Putamen (tissue), 1 donor: ENCODE measurements at regions not wholly inside any gene's neighbourhood (a gene's known extent, or its start where the extent isn't known, plus 50 kb on each side); places are given as distances from the start of the nearest gene placed in this dataset.

Experiments used
- DNase-seq: peaks from one replicate; pipeline ENCODE4 v3.0.0-alpha.2; 2016; ENCODE audit warnings: low spot score

- no peak for DNase-seq
Measured at GRCh38 chr2:146496248-146496647, 1348.6 kb upstream of the ACVR2A start.

GRCh38 chr2:146489386-146489785 lies 1355.4 kb upstream of the ACVR2A start:
- no peak for DNase-seq

GRCh38 chr2:146481629-146482028 lies 1363.2 kb upstream of the ACVR2A start:
- DNase-seq: no peak

- DNase-seq: no peak
Measured at GRCh38 chr2:146477383-146477782, 1367.4 kb upstream of the ACVR2A start.

GRCh38 chr2:146468578-146468977 lies 1376.3 kb upstream of the ACVR2A start:
- DNase-seq: no peak

GRCh38 chr2:146467425-146467824 lies 1377.4 kb upstream of the ACVR2A start:
- no peak for DNase-seq

GRCh38 chr2:146465460-146465859 lies 1379.4 kb upstream of the ACVR2A start:
- DNase-seq: no peak

GRCh38 chr2:146461068-146461467 lies 1383.8 kb upstream of the ACVR2A start:
- DNase-seq: no peak

GRCh38 chr2:146458585-146458984 lies 1386.2 kb upstream of the ACVR2A start:
- no peak for DNase-seq

- no peak for DNase-seq
Measured at GRCh38 chr2:146457221-146457620, 1387.6 kb upstream of the ACVR2A start.

GRCh38 chr2:146455325-146455724 lies 1389.5 kb upstream of the ACVR2A start:
- no peak for DNase-seq

- DNase-seq: no peak
Measured at GRCh38 chr2:146451972-146452371, 1392.9 kb upstream of the ACVR2A start.

GRCh38 chr2:146450131-146450530 lies 1394.7 kb upstream of the ACVR2A start:
- DNase-seq: no peak

- DNase-seq: no peak
Measured at GRCh38 chr2:146444987-146445386, 1399.8 kb upstream of the ACVR2A start.

- no peak for DNase-seq
Measured at GRCh38 chr2:146444085-146444484, 1400.7 kb upstream of the ACVR2A start.

GRCh38 chr2:146438246-146438645 lies 1406.6 kb upstream of the ACVR2A start:
- DNase-seq: no peak

- DNase-seq: no peak
Measured at GRCh38 chr2:146437712-146438111, 1407.1 kb upstream of the ACVR2A start.

GRCh38 chr2:146433116-146433875 lies 1411.5 kb upstream of the ACVR2A start:
- DNase-seq: no peak

- no peak for DNase-seq
Measured at GRCh38 chr2:146429366-146429765, 1415.5 kb upstream of the ACVR2A start.

GRCh38 chr2:146417942-146418341 lies 1426.9 kb upstream of the ACVR2A start:
- no peak for DNase-seq

- DNase-seq: no peak
Measured at GRCh38 chr2:146415291-146415690, 1429.5 kb upstream of the ACVR2A start.

GRCh38 chr2:146414456-146414855 lies 1430.4 kb upstream of the ACVR2A start:
- no peak for DNase-seq

GRCh38 chr2:146413086-146413610 lies 1431.7 kb upstream of the ACVR2A start:
- DNase-seq: no peak

- DNase-seq: no peak
Measured at GRCh38 chr2:146412625-146413024, 1432.2 kb upstream of the ACVR2A start.
